ENCODE measurements at regions not wholly inside any gene's neighbourhood (a gene's known extent, or its start where the extent isn't known, plus 50 kb on each side); places are given as distances from the start of the nearest gene placed in this dataset.
A peak's percentile ranks its signal among the peaks of the same experiment; 100 is the strongest.

DNA sequence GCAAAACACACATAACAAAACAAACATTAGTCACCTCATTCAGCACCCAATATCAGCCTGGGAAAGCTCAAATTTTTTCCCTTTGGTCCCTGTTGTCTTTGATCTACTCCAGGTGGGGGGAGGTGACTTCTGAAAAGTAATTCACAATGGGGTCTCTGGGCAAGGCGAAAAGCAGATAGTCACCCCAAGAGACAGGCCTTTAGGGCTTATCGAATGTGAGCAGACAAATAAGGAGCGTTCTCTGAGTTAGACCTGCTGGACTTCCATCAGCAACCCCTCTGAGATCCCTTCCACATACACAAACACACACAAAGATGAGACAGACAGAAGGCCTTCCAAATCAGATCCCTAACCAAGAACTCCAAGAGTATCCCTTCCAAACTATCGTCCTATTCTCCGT is 171.0 kb upstream of the SMAD3 start:
- Histone ChIP-seq H3K36me3 (ENCODE audit: control insufficient read depth, insufficient read depth, low read length) (no peaks in the 10 kb centered on the region), H3K9me3 (ENCODE audit: control insufficient read depth, low read length) (peaks cover 20% of the 10 kb centered on the region), H3K4me3 (ENCODE audit: low read length) (no peak overlapping the region), H3K27ac (ENCODE audit: low read depth, low read length) (no peak overlapping the region), H3K9ac (ENCODE audit: extremely low read depth, low read length, poor library complexity, severe bottlenecking) (no peak overlapping the region), H3K27me3 (ENCODE audit: control insufficient read depth, insufficient read depth, low read length, poor library complexity, severe bottlenecking) (no peaks in the 10 kb centered on the region), H3K4me1 (ENCODE audit: control insufficient read depth, insufficient read depth, low read length) (peaks cover 10% of the 10 kb centered on the region)
- H3K4me3 Mint-ChIP-seq: no peak overlapping the region
- H3K4me1 Mint-ChIP-seq: peaks cover 46% of the 10 kb centered on the region
- H3K27me3 Mint-ChIP-seq (ENCODE audit: insufficient read depth): peaks cover 1% of the 10 kb centered on the region
- no peak overlapping the region for H3K27ac Mint-ChIP-seq
- 90 to 96% methylated on average over 3 to 5 of the region's 5 CpGs for WGBS, 2 experiments (ENCODE audit: insufficient coverage in 1 of 2, insufficient read length in 1 of 2)
- peak; percentile 36 for DNase-seq
- H3K9me3 Mint-ChIP-seq: peaks cover 21% of the 10 kb centered on the region
- peaks cover 8% of the 10 kb centered on the region for H3K36me3 Mint-ChIP-seq (ENCODE audit: low read depth)
- TF ChIP-seq, protein P1, sequence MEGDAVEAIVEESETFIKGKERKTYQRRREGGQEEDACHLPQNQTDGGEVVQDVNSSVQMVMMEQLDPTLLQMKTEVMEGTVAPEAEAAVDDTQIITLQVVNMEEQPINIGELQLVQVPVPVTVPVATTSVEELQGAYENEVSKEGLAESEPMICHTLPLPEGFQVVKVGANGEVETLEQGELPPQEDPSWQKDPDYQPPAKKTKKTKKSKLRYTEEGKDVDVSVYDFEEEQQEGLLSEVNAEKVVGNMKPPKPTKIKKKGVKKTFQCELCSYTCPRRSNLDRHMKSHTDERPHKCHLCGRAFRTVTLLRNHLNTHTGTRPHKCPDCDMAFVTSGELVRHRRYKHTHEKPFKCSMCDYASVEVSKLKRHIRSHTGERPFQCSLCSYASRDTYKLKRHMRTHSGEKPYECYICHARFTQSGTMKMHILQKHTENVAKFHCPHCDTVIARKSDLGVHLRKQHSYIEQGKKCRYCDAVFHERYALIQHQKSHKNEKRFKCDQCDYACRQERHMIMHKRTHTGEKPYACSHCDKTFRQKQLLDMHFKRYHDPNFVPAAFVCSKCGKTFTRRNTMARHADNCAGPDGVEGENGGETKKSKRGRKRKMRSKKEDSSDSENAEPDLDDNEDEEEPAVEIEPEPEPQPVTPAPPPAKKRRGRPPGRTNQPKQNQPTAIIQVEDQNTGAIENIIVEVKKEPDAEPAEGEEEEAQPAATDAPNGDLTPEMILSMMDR (conservative IDR thresholded peaks at IDR 0.05): no peak

DNA sequence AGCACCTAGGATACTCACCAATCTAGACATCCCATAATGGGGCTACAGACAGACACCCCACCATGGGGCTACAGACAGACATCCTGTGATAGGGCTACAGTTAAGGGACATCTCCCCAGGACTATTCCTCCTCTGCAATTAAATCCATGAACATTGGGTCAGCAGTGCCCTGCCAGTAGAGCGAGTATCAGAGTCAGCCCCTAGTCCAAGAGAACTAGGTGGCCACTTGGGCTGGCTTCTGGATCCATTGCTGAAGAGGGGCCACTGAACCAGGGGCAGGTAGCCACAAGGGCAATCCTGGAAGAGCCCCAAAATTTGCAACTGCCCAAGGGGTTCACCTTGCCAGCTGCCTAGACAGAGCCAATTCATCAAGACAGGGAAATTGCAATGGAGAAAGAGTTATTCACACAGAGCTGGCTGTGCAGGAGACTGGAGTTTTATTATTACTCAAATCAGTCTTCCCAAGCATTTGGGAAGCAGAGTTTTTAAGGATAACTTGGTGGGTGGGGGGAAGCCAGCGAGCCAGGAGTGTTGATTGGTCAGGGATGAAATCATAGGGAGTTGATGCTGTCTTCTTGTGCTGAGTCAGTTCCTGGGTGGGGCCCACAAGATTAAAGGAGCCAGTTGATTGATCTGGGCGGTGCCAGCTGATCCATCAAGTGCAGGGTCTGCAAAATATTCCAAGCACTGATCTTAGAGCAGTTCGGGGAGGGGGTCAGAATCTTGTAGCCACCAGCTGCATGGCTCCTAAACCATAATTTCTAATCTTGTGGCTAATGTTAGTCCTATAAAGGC is 170.2 kb upstream of the SMAD3 start:
- Mint-ChIP-seq H3K27ac (no peak overlapping the region), H3K36me3 (ENCODE audit: low read depth) (peaks cover 6% of the 10 kb centered on the region), H3K4me3 (no peak overlapping the region), H3K27me3 (ENCODE audit: insufficient read depth) (peaks cover 1% of the 10 kb centered on the region), H3K9me3 (peaks cover 13% of the 10 kb centered on the region), H3K4me1 (peaks cover 50% of the 10 kb centered on the region)
- WGBS, 2 experiments (ENCODE audit: insufficient coverage in 1 of 2, insufficient read length in 1 of 2): 71 to 100% methylated on average over 3 to 4 of the region's 4 CpGs
- DNase-seq: peak; percentile 33
- Histone ChIP-seq H3K9ac (ENCODE audit: extremely low read depth, low read length, poor library complexity, severe bottlenecking) (no peak overlapping the region), H3K27ac (ENCODE audit: low read depth, low read length) (no peak overlapping the region), H3K27me3 (ENCODE audit: control insufficient read depth, insufficient read depth, low read length, poor library complexity, severe bottlenecking) (no peaks in the 10 kb centered on the region), H3K4me1 (ENCODE audit: control insufficient read depth, insufficient read depth, low read length) (peaks cover 10% of the 10 kb centered on the region), H3K4me3 (ENCODE audit: low read length) (no peak overlapping the region), H3K9me3 (ENCODE audit: control insufficient read depth, low read length) (peaks cover 12% of the 10 kb centered on the region), H3K36me3 (ENCODE audit: control insufficient read depth, insufficient read depth, low read length) (no peaks in the 10 kb centered on the region)
- TF ChIP-seq, protein P1 (conservative IDR thresholded peaks at IDR 0.05): no peak

DNA sequence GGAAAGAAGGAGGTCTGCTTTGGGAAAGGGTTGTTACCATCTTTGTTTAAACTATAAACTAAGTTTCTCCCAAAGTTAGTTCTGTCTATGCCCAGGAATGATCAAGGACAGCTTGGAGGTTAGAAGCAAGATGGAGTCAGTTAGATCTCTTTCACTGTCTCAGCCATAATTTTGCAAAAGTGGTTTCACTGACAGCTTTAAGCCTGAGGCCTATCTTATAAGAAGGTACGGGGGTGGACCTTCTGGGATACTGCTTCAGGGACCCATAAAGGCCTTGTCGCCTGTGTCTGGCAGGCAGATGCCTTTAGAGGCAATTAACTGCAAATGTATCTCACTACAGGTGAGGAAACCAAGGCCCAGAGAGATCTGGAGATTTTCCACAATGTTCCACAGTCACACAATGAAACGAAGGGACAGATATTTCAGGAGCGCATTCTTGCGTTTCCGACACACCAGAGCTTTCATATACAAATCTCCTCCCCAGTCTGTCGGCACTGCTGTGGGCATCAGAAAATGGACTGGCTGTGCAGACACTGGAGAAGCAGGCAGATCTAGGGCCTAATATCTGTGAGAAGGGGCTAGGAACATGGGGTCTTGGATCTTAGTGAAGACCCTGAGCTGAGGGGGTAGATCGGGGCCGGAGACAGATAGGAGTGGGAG is 169.5 kb upstream of the SMAD3 start:
- Histone ChIP-seq H3K9ac (ENCODE audit: extremely low read depth, low read length, poor library complexity, severe bottlenecking) (no peak overlapping the region), H3K9me3 (ENCODE audit: control insufficient read depth, low read length) (peaks cover 7% of the 10 kb centered on the region), H3K4me3 (ENCODE audit: low read length) (no peak overlapping the region), H3K4me1 (ENCODE audit: control insufficient read depth, insufficient read depth, low read length) (peaks cover 10% of the 10 kb centered on the region), H3K36me3 (ENCODE audit: control insufficient read depth, insufficient read depth, low read length) (no peaks in the 10 kb centered on the region), H3K27ac (ENCODE audit: low read depth, low read length) (no peak overlapping the region), H3K27me3 (ENCODE audit: control insufficient read depth, insufficient read depth, low read length, poor library complexity, severe bottlenecking) (no peaks in the 10 kb centered on the region)
- H3K4me3 Mint-ChIP-seq: no peak overlapping the region
- peaks cover 50% of the 10 kb centered on the region for H3K4me1 Mint-ChIP-seq
- H3K36me3 Mint-ChIP-seq (ENCODE audit: low read depth): peaks cover 4% of the 10 kb centered on the region
- peak; percentile 27 for DNase-seq
- H3K27me3 Mint-ChIP-seq (ENCODE audit: insufficient read depth): peaks cover 1% of the 10 kb centered on the region
- TF ChIP-seq, protein P1 (conservative IDR thresholded peaks at IDR 0.05): no peak
- no peak overlapping the region for H3K27ac Mint-ChIP-seq
- 95 to 97% methylated on average over 8 to 9 of the region's 9 CpGs for WGBS, 2 experiments (ENCODE audit: insufficient coverage in 1 of 2, insufficient read length in 1 of 2)
- peaks cover 8% of the 10 kb centered on the region for H3K9me3 Mint-ChIP-seq
